Glomerular visceral epithelial cell (primary cell): ENCODE measurements at regions not wholly inside any gene's neighbourhood (a gene's known extent, or its start where the extent isn't known, plus 50 kb on each side); places are given as distances from the start of the nearest gene placed in this dataset.
"Not testable (repeated sequence)": the region's sequence is repeated elsewhere in the genome, so short reads cannot be mapped to it uniquely, and the experiment has no call there.

Source experiments
- DNase-seq: peaks from one replicate; pipeline ENCODE4 v3.0.0-alpha.2; 2016; ENCODE audit errors: extremely low spot score

DNA sequence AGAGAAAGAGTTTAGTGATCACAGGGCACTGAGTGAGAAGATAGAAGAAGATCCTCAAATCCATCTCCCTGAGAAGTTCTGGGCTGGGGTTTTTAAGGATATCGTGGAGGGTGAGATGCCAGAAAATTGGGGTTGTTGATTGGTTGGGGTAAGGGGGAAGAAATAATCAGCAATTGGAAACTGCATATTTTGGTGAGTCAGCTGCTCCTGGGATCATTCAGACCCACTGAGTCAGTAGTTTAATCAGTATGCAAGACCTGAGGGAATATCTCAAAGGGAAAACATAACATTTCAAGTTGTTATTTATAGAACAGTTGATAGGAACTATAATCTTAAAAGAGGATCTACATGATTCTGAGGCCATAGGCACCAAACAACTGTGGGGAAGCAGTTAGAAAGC, 183.4 kb downstream of the FCRL5 start:
- not testable (repeated sequence) for DNase-seq

DNA sequence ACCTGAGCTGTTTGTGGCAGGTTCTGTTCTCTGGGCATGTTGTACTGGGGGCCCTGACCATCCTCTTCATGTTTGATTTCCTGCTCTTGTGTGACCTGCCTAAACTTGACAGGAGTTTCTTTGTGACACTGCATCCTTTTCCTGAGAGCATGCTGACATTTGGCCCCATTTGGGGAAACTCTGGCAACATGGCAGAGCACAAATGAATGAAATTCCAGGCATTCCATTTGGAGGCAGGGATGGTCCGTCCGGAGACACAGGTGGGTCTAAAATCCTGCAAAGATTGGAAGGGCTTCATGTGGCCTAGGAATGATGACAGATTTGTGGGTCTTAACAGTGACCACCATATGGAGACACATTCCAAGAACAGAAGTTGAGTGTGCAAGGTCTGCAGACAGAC, 184.0 kb downstream of the FCRL5 start:
- DNase-seq, result no peak

DNA sequence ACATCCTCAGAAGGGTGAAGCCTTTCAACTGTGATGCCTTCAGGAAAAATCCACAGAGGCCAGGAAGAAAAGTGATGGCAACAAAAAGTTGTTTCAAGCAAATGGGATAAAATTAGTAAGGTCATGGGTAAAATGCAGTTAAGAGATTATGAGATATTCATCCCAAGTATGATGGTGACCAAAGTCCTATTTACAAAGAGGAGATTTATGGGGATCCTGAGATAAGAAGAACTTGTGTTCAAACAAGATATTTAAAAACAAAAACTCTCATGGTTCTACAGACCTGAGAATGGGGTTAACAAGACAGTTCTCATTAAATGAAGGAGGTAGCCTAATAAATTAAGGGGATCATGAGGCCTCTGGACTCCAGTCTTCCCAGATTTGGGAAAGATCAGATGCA, 184.4 kb downstream of the FCRL5 start:
- DNase-seq, result no peak

DNA sequence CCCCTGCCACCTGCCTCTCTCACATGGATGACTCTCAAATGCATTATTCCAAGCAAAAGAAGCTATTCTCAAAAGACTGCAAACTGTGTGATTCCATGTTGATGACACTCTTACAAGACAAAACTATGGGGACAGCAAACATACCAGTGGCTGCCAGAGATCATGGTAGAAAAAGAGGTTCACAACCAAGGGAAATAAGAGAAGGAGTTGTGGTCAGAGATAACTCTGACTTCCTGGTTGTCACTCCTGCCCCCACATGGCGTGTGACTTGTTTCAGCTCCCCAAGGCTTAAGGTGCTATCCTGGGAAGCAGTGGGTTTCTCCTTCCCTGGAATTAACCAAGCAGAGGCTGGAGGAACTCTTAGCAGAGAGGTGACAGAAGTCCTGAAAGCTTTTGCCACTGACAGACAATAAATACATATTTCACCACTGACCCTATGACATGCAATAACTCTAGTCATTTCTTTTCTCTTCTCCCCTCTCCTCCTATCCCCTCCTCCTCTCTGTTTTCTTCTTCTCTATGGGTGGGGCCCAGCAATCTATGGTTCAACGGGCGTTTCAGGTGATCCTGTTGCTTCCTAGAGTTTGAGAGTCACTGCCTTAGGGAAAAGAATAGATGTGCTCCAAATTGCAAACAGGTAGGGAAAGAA, 185.1 kb downstream of the FCRL5 start:
- DNase-seq, result no peak

DNA sequence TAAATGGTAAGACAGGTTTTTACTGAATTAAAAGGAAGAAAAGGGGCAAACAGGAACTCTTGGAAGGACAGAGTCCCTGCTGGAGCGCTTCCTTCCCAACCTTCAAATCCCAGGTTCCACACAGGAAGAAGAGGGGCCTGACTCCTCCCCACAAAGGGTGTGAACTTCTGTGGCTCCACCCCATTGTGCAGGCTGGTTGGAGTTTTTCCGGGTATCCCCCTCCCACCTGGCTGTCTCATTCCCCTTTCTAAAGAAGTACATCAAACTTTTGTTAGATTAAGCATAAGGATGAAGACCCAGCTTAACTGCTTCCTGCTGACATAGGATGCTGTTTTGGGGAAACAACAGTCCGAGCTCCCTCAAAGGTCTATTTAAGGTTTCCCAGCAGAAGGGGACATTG, 187.7 kb downstream of the FCRL5 start:
- DNase-seq, result no peak

DNA sequence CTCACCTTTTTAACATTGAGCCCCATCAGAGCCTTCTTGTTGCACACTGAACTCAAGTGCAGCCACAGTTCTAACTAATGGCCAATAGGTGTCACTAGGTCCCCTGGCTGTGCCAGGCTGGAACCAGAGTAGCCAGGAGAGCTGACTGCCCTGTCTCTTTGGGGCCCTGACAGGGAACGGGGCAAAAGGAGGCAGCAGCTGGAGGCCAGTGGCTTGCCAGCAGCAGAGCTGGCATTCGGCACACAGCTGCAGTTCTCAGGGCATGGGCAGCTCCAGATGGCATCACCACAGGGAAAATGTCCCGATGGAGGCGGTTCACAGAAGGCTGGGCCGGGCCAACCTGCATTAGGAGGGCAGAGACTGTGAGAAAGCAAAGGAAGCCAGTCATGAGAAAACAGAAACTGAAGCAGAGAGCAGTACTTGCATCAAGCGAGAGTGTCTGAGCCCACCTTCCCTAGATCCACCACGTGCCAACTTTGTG, 188.6 kb downstream of the FCRL5 start:
- peak; percentile 41 for DNase-seq

DNA sequence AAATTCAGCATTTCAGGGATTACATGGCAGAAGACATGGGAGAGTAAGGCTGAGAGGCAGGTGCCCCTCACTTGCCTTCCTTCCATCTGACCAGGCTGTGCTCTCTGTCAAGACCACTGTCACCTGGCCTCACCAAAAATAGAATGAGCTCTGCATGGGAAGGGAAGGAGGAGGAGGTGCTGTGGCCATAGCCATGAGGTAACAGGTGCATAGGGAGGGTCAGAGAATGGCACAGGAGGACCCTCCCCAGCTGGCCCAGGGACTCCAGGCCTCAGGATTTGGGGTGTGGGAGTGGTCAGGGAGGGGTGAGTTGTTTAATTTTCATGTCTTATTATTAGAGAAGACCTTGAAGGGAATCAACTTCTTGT, 192.3 kb downstream of the FCRL5 start:
- no peak for DNase-seq

DNA sequence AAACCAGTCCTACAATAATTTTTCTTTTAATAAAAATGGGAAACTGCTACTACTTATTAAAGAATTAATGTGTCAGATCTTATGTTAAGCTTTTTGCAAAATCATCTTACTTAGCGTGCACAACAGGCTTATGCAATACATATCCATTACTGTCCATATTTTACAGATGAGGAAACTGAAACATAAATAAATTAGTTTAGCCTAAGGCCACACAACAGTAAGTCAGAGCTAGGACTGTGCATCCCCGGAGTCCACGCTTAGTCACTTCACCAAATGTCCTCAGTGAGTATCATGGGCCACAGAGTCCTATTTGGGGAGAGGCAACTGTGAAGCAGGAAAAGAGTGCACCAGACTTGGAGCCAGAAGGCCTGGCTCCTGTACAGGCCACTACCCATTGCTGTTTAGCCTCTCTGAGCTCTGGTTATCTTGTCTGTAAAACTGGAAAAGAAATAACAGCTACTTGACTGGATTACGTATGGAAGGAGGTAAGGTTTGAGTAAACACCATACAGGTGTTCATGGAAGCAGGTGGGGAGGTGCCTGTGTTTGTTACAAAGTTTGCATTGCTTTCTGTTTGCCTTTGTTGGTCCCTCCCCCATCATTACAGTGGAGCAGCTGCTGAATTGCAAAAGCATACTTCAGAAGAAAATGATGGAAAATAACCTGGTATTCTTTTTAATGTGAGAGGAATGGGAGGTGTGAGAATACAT, 192.8 kb downstream of the FCRL5 start:
- DNase-seq, result no peak

DNA sequence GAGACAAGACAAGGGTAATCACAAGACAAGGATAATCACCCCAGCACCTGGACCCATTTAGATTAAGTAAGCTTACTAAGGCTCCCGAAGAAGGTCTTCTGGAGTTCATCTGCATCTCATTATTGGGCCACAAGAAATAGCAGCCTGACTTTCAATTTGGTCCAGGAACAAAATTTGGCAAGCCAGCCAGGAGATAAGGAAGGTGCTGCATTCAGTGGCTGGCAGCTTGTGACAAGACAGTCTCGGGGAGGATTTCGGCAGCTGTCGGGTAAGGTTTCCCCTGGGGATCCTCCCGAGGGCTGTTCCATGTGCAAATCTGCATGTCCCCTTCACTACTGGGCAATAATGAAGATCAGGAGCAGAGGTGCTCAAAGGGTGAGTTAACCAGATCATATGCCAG, 195.2 kb downstream of the FCRL5 start:
- no peak for DNase-seq

DNA sequence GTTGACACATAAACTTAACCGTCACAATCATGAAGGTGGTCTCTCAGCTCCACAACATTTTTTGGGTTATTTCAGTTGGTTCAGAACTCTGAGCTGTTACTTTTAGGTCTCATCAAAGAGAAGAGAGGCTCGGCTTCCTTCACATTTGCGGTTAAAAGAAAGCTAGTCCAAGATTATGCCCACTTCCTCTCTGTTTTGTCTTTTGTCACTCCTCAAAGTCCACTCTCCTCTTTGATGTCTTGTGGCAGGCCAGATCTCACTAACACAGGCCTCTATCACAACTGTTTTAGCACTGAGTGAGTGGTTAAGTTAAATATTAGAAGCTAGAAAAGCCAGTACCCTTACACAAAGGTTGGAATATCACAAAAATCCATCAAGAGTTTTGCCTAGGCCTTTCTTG, 195.7 kb downstream of the FCRL5 start:
- DNase-seq, result no peak

DNA sequence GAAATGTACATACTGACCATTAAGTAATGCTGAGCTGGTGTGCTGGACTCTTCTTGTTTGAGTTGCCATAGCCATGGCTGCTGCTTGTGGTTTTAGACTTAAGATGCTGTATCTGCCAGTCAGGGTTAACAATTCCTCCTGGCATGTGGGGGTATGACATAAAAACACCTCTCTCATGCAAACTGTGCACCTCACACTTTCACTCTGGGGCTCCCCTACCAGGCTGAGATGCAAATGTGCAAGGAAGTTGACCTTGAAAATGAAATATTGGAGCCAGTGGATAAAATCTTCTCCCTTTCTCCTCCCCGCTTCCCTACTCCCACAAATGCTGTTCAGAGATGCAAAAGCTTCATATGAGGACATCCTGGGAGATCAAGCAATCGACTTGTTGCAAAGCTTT, 198.8 kb downstream of the FCRL5 start:
- no peak for DNase-seq

DNA sequence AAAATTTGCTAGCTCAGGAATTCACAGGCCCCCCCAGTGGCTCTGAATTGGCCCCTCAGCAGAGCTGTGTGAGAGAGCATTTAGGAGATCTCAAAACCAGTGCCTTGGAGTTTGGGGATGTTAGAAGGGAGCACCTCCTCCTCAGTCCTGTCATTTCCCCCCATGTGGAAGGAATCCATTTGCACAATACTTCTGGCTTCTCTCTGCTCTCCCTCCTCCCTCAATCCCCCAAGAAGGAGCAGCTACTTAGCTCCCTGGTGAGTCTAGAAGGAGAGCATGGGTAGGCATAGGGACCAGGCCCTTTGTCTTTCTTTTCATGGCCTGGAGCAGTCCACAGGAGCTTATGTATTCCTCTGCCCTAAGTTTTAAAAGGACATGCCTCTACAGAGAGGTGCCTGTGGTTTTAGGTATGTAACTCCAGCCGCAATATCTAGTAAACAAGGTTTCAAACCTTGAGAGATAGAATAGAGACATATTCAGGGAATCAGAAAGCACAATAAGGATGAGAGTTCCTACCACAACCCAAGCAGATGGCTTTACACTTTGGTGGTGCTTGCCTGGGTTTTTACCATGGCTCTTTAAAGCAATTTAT, 199.4 kb downstream of the FCRL5 start:
- no peak for DNase-seq

DNA sequence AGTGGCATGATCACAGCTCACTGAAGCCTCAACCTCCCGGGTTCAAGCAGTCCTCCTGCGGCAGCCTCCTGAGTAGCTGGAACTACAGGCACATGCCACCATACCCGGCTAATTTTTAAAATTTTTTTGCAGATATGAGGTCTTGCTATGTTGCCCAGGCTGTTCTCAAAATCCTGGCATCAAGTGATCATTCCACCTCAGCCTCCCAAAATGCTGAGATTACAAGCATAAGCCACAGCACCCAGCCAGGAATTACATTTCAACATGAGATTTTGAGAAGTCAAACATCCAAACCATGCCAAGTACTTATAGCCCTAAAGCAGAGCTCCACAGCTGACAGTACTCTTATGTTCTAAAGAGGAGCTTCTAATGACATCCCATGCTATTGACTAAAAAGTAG, 200.1 kb downstream of the FCRL5 start:
- no peak for DNase-seq

DNA sequence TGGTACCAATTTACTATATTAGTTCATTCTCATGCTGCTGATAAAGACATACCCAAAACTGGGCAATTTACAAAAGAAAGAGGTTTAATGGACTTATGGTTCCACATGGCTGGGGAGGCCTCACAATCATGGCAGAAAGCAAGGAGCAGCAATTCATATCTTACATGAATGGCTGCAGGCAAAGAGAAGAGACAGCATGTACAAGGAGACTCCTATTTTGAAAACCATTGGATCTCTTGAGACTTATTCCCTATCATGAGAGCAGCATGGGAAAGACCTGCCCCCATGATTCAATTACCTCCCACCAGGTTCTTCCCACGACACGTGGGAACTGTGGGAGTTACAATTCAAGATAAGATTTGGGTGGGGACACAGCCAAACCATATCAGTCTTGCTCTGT, 200.5 kb downstream of the FCRL5 start:
- not testable (repeated sequence) for DNase-seq

DNA sequence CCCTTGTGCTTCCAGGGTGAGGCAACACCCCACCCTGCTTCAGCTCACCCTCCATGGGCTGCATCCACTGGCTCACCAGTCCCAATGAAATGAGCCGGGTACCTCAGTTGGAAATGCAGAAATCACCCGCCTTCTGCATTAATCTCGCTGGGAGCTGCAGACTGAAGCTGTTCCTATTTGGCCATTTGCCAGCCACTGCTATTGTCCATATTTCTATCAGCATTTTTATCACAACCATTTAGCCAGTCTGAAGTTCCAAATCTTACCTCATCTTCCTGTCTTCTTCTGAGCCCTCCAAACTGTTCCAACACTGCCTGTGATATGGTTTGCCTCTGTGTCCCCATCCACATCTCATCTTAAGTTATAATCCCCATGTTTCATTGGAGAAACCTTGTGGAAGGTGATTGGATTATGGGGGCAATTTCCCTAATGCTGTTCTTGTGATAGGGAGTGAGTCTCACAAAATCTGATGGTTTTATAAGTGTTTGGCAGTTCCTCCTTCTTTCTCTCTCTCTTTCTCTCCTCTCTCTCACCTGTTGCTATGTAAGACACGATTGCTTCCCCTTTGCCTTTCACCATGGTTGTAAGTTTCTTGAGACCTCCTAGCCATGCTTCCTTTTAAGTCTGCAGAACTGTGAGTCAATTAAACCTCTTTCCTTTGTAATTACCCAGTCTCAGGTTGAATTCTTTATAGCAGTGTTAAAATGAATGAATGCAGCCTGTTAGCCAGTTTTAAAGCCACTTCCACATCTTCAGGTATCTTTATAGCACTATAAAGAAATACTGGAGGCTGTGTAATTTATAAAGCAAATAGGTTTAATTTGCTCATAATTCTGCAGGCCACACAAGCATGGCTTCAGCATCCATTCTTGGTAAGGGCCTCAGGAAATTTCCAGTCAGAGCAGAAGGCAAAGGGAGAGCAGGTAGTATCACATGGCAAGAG, 203.5 kb downstream of the FCRL5 start:
- DNase-seq, result no peak

DNA sequence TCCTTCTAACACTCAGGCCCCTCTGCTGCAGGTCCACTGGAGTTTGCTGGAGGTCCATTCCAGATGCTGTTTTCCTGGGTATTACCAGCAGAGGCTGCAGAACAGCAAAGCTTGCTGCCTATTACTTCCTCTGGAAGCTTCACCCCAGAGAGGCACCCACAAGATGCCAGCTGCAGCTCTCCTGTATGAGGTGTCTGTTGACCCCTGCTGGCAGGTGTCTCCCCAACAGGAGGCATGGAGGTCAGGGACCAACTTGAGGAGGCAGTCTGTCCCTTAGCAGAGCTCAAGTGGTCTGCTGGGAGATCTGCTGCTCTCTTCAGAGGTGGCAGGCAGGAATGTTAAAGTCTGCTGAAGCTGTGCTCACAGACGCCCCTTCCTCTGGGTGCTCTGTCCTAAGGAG, 204.8 kb downstream of the FCRL5 start:
- DNase-seq, result no peak

DNA sequence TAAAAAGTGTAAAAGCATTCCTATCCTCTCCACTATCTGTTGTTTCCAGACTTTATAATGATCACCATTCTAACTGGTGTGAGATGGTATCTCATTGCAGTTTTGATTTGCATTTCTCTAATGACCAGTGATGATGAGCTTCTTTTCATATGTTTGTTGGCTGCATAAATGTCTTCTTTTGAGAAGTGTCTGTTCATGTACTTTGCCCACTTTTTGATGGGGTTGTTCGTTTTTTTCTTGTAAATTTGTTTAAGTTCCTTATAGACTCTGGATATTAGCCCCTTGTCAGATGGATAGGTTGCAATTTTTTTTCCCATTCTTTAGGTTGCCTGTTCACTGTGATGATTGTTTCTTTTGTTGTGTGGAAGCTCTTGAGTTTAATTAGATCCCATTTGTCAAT, 199.6 kb upstream of the ETV3 start:
- DNase-seq, result not testable (repeated sequence)

DNA sequence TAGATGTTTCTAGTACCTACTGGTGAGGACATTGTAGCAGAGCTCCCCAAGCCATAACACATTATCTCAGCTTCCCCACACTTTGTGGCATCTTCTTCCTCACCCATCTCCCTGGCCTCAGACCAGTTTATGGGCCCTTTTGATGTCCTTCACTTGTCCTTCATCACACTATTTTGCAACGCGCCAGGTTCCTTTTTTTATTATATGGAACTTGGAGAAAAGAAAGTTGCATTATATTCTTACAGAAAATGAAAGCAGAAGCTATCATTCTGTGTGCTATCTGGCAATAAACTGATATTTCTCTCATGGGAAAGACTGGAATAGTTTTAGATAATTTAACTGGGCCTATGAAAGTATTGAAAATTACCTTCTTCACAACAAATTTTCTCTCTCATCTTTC, 196.9 kb upstream of the ETV3 start:
- no peak for DNase-seq

DNA sequence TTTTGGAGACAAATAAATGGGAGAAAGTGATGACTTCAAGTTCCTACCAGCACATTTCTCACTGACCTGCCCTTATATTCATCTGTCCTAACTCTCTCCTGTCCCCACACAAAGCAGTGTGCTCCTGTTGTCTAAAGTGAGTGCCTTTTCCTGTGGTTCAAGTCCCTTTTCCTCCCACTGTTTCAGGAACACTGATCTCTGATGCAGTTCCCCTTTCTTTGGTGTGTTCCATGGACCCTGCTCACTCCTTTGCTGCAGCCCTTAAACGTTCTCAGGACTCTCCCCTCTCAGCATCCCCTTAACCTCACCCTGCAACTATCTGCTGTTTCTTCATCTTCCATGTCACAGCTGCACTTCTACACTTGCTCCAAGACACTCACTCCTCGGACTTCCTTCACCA, 195.8 kb upstream of the ETV3 start:
- no peak for DNase-seq

DNA sequence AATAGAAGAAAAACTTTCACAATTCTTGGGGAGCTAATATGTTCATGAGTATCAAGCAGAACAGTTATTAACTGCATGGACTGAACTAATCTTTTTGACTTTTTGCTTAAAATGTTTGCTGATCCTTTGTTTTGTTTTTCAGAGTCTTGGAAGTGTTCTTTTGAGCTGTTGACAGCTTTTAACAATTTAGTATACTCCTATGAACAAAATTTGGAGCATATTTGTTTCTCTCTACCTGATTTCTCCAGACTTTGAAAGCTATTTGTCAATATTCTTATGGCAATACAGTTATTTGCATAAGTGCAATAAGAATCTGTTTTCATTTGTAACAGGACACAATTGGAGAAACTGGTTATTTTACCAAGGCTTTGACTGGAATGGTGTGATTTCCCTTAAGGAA, 192.0 kb upstream of the ETV3 start:
- DNase-seq, result not testable (repeated sequence)

DNA sequence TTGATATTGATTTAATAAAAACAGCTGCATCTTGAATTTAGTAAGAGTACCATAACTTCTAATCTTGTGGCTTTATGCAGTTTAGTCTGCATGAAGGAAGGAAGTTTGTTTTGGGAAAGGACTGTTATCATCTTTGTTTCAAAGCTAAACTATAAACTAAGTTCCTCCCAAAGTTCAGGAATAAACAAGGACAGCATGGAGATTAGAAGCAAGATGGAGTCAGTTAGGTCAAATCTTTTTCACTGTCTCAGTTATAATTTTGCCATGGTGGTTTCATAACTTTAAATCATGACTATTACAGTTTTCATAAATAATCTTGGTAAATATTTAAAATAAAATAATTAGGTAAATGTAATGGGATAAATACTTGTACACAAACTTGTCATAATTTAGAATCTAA, 189.9 kb upstream of the ETV3 start:
- not testable (repeated sequence) for DNase-seq

DNA sequence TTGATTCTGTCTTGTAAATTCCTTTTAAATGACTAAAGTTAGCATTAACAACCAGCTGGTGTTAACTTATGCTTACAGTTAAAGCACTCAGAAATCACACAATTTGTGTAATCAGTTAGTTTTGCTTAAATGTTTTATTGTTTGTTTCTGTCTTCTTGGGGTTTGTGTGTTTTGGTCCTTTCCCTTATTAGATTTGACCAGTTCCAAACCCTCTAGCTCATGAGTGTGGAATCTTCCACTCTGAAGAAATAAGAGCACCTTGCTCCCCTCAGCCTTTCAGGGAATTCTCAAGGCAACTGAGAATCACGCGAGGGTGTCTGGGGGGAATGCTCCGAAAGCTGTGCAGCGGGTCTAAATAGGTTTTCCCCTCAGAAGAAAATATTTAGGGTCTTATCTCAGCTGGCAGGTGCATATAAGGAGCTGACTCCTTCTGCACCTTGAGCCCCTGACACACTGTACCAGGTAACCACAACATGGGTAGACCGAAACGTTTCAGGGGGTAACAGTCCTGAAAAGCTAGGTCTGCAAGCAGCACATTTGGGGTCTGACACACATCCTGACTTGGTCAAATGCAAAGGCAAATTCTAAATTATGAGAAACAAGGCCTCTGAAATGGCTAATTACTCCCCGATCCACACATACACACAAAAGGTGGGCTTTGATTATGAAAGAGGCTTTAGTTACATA, 188.1 kb upstream of the ETV3 start:
- DNase-seq, result no peak
